H1 (cell line): ENCODE measurements at regions not wholly inside any gene's neighbourhood (a gene's known extent, or its start where the extent isn't known, plus 50 kb on each side); places are given as distances from the start of the nearest gene placed in this dataset.
A peak's percentile ranks its signal among the peaks of the same experiment; 100 is the strongest.

Experiments
- CTCF ChIA-PET: fragments of 300-600 bp; sonication (Branson Sonifier 250); formaldehyde crosslinking; loops from one replicate; lab custom pipeline; 2021; ENCODE audit not compliant: partially characterized antibody; lab: Charles Lee
- POLR2A ChIA-PET: fragments of 300-600 bp; sonication (Branson Sonifier 250); formaldehyde crosslinking; loops from one replicate; lab custom pipeline; 2021; ENCODE audit warnings: inconsistent platforms; ENCODE audit not compliant: partially characterized antibody; lab: Charles Lee
- DNase-seq, 2 experiments: peaks; one replicate each; pipeline versions ENCODE4 v3.0.0 to v3.0.0-alpha.2; 2010 to 2022; ENCODE audit warnings: low spot score in 2 of 2, low read depth in 1 of 2, mixed read lengths in 1 of 2
- FAIRE-seq: peaks from 2 replicates; lab custom pipeline; 2011; peaks lifted over from hg19 to GRCh38; lab: Jason Lieb, UNC
- H2AFZ ChIP-seq: 2 replicates; pipeline ENCODE4 v1.8.1; 2012; ENCODE audit warnings: low read length, inconsistent platforms
- H2AK5ac ChIP-seq: 2 replicates; pipeline ENCODE4 v1.6.1; 2013; ENCODE audit warnings: low read depth, low read length
- H2BK120ac ChIP-seq: replicated peaks from 2 replicates; pipeline ENCODE3; 2013; ENCODE audit warnings: low read depth, low read length, inconsistent platforms
- H2BK12ac ChIP-seq: 2 replicates; pipeline ENCODE4 v1.6.1; 2013; ENCODE audit warnings: low read depth, low read length
- H2BK15ac ChIP-seq: 2 replicates; pipeline ENCODE4 v1.6.1; 2013; ENCODE audit warnings: low read length
- H2BK20ac ChIP-seq: 2 replicates; pipeline ENCODE4 v1.6.1; 2013; ENCODE audit warnings: low read length
- H2BK5ac ChIP-seq: 2 replicates; pipeline ENCODE4 v1.6.1; 2013; ENCODE audit warnings: low read depth, low read length
- H3K14ac ChIP-seq: 2 replicates; pipeline ENCODE4 v1.6.1; 2013; ENCODE audit warnings: inconsistent platforms; ENCODE audit not compliant: insufficient read length
- H3K18ac ChIP-seq: 2 replicates; pipeline ENCODE4 v1.6.1; 2013; ENCODE audit warnings: low read length; ENCODE audit errors: extremely low read depth
- H3K23ac ChIP-seq: 2 replicates; pipeline ENCODE4 v1.6.1; 2013; ENCODE audit warnings: inconsistent platforms; ENCODE audit not compliant: insufficient read length
- H3K23me2 ChIP-seq: 2 replicates; pipeline ENCODE4 v1.6.1; 2013; ENCODE audit warnings: low read depth, low read length
- H3K27ac ChIP-seq: 2 replicates; pipeline ENCODE4 v1.6.1; 2011; ENCODE audit warnings: low read depth, low read length, inconsistent platforms
- H3K27me3 ChIP-seq, 4 experiments: replicated peaks in 1 of 4; 1 replicate in 1 of 4; 2 replicates in 3 of 4; pipeline versions ENCODE4 v1.6.1 to v1.8.1; 2011 to 2013; ENCODE audit warnings: low read length in 3 of 4, mild to moderate bottlenecking in 3 of 4, inconsistent platforms in 2 of 4, mixed read lengths in 2 of 4, moderate library complexity in 1 of 4; ENCODE audit not compliant: control insufficient read depth in 3 of 4, insufficient read depth in 3 of 4; ENCODE audit errors: extremely low read depth in 1 of 4
- H3K36me3 ChIP-seq, 4 experiments: 2 replicates each; pipeline versions ENCODE4 v1.6.1 to v1.8.1; 2011 to 2013; ENCODE audit warnings: mild to moderate bottlenecking in 4 of 4, low read length in 3 of 4, moderate library complexity in 2 of 4, control low read depth in 1 of 4, inconsistent platforms in 1 of 4; ENCODE audit not compliant: insufficient read depth in 4 of 4, control insufficient read depth in 2 of 4
- H3K4ac ChIP-seq: replicated peaks from 2 replicates; pipeline ENCODE3; 2013; ENCODE audit warnings: low read length, low read depth, mixed read lengths, inconsistent platforms; ENCODE audit not compliant: insufficient read length
- H3K4me1 ChIP-seq, 4 experiments: replicated peaks in 1 of 4; 1 replicate in 1 of 4; 2 replicates in 3 of 4; pipeline versions ENCODE4 v1.6.1 to v1.8.1; 2011 to 2013; ENCODE audit warnings: low read length in 3 of 4, inconsistent platforms in 2 of 4, mixed read lengths in 1 of 4; ENCODE audit not compliant: insufficient read depth in 4 of 4, control insufficient read depth in 3 of 4
- H3K4me2 ChIP-seq, 2 experiments: 2 replicates each; pipeline versions ENCODE4 v1.6.1 to v1.8.1; 2011 to 2013; ENCODE audit warnings: low read depth in 2 of 2, low read length in 2 of 2, control low read depth in 1 of 2, inconsistent platforms in 1 of 2, mild to moderate bottlenecking in 1 of 2; ENCODE audit not compliant: insufficient read depth in 1 of 2
- H3K4me3 ChIP-seq, 4 experiments: fragments of 200-600, 300-600 bp in 1 of 4; sonication (generic), shearing (Covaris generic), sonication (Bioruptor Twin) in 1 of 4; 2 replicates each; pipeline versions ENCODE4 v1.5.1 to v1.8.1; 2011 to 2016; ENCODE audit warnings: low read length in 4 of 4, low read depth in 3 of 4, control low read depth in 2 of 4, inconsistent platforms in 2 of 4, mild to moderate bottlenecking in 2 of 4, mixed read lengths in 1 of 4, moderate library complexity in 1 of 4; ENCODE audit not compliant: insufficient read depth in 2 of 4; ENCODE audit errors: extremely low read depth in 1 of 4
- H3K56ac ChIP-seq: replicated peaks from 2 replicates; pipeline ENCODE3; 2013; ENCODE audit warnings: low read depth, mild to moderate bottlenecking, mixed read lengths, low read length, inconsistent platforms; ENCODE audit not compliant: insufficient read length
- H3K79me1 ChIP-seq: 2 replicates; pipeline ENCODE4 v1.6.1; 2013; ENCODE audit warnings: low read depth, low read length, control low read depth
- H3K79me2 ChIP-seq, 2 experiments: 2 replicates each; pipeline versions ENCODE4 v1.6.1 to v1.8.1; 2012 to 2013; ENCODE audit warnings: low read length in 2 of 2, mild to moderate bottlenecking in 2 of 2, inconsistent platforms in 1 of 2; ENCODE audit not compliant: insufficient read depth in 2 of 2, control insufficient read depth in 1 of 2
- H3K9ac ChIP-seq, 4 experiments: replicated peaks in 1 of 4; 1 replicate in 1 of 4; 2 replicates in 3 of 4; pipeline versions ENCODE4 v1.6.1 to v1.8.1; 2011 to 2013; ENCODE audit warnings: low read depth in 3 of 4, low read length in 3 of 4, control low read depth in 2 of 4, mild to moderate bottlenecking in 2 of 4, moderate library complexity in 2 of 4, inconsistent platforms in 1 of 4; ENCODE audit errors: extremely low read depth in 1 of 4
- H3K9me3 ChIP-seq, 2 experiments: 2 replicates each; pipeline versions ENCODE4 v1.6.1 to v1.8.1; 2012 to 2013; ENCODE audit warnings: mild to moderate bottlenecking in 2 of 2, moderate library complexity in 2 of 2, control low read depth in 1 of 2, inconsistent platforms in 1 of 2, low read depth in 1 of 2, low read length in 1 of 2, mixed read lengths in 1 of 2; ENCODE audit not compliant: insufficient read depth in 2 of 2
- H4K20me1 ChIP-seq, 2 experiments: replicated peaks in 1 of 2; 2 replicates each; pipeline versions ENCODE3 to v1.8.1; 2011 to 2013; ENCODE audit warnings: inconsistent platforms in 2 of 2, low read length in 2 of 2, mild to moderate bottlenecking in 1 of 2; ENCODE audit not compliant: insufficient read depth in 2 of 2, control insufficient read depth in 1 of 2
- H4K5ac ChIP-seq: 2 replicates; pipeline ENCODE4 v1.6.1; 2013; ENCODE audit warnings: low read length, low read depth, mixed read lengths, inconsistent platforms; ENCODE audit not compliant: insufficient read length
- H4K8ac ChIP-seq: 2 replicates; pipeline ENCODE4 v1.8.0; 2013; ENCODE audit warnings: mild to moderate bottlenecking, moderate library complexity, low read length, inconsistent platforms; ENCODE audit not compliant: insufficient read depth; ENCODE audit errors: extremely low read depth
- H4K91ac ChIP-seq: replicated peaks from 2 replicates; pipeline ENCODE3; 2013; ENCODE audit warnings: low read length, mixed read lengths, inconsistent platforms; ENCODE audit not compliant: insufficient read length
- BACH1 ChIP-seq: IDR thresholded peaks from 2 replicates; pipeline ENCODE4 v1.6.1; 2012; ENCODE audit warnings: low read length, improper control_type of control experiment
- KDM1A ChIP-seq: fragments of 200-600, 300-600 bp; sonication (generic); IDR thresholded peaks from 2 replicates; pipeline ENCODE4 v1.7.1; 2016; ENCODE audit warnings: mild to moderate bottlenecking, low read length, borderline replicate concordance
- MAFK ChIP-seq: IDR thresholded peaks from 2 replicates; pipeline ENCODE4 v1.6.1; 2012; ENCODE audit warnings: low read depth, mild to moderate bottlenecking, improper control_type of control experiment, low read length
- WGBS, 2 experiments: shearing (Covaris generic) in 1 of 2; methylation state at CpG; one replicate each; pipeline versions ENCODE4 v1.1.6 to v1.1.7; 2013 to 2015; ENCODE audit warnings: low lambda C conversion rate in 2 of 2, mixed read lengths in 2 of 2, inconsistent platforms in 1 of 2, low coverage in 1 of 2, missing lambda C conversion rate in 1 of 2; ENCODE audit not compliant: insufficient replicate concordance in 2 of 2, insufficient coverage in 1 of 2, insufficient read length in 1 of 2; ENCODE audit errors: extremely low coverage in 1 of 2, missing lambda C conversion rate in 1 of 2; 5-methylcytosine and 5-hydroxymethylcytosine counted together

DNA sequence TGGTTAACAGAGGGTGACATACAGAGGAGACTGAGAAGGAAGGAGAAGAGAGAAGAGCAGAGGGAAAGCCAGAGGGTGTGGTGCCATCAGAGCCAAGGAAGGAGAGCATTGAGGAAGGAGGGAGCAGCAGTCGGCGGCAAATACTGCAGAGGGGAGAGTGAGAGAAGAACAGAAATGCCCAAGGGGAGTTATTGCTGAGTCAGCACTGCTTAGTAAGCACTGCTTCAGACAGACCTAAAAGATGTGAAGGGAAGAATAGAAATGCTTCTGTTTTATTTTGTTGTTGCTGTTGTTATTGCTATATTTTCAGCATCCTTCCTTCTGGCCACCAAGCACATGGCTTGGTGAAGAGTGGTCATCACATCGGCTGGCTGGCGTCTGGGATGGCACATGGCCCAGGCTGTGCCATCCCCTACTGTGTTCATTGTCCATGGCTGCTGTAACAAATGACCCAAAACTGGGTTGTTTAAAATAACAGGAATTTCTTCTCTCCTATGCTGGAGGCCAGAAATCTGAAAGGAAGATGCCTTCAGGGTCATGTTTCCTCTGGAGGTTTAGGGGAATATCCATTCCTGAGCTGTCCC is 204.1 kb upstream of the CNR1 start:
- CTCF ChIA-PET = interaction anchor here (0.5 to 1.0 kb wide), 2 partner anchors 10 to 757 kb away, joined by 3 read pairs; no protein-coding TSS in a partner anchor

More for the DNA sequence above, 204.1 kb upstream of the CNR1 start:
- Histone ChIP-seq H3K27me3 (no peaks in the 10 kb centered on the region), H3K79me2 (no peaks in the 10 kb centered on the region), H3K56ac (no peak overlapping the region), H2AK5ac (no peak overlapping the region), H3K36me3 (no peaks in the 10 kb centered on the region), H3K27ac (no peak overlapping the region), H2BK12ac (no peak overlapping the region), H3K4me2 (no peak overlapping the region), H4K20me1 (no peaks in the 10 kb centered on the region), H3K23ac (no peak overlapping the region), H3K4ac (no peak overlapping the region), H3K4me3 (no peak overlapping the region), H2BK15ac (no peak overlapping the region), H2AFZ (no peak overlapping the region), H3K9ac (no peak overlapping the region), H4K8ac (no peak overlapping the region), H4K5ac (no peak overlapping the region), H3K79me1 (no peaks in the 10 kb centered on the region), H2BK5ac (no peak overlapping the region), H4K91ac (no peak overlapping the region), H3K14ac (no peak overlapping the region), H3K4me1 (0 out of 7 replicates have a peak, but pooled peaks cover 0 to 5% (median 0%) of the 10 kb centered on the region in 4 experiments), H3K23me2 (no peaks in the 10 kb centered on the region)
- no peak for FAIRE-seq
- 90% methylated on average over 4 of the region's 4 CpGs; no CpG with 5 or more reads in 1 of the 2 experiments for WGBS, 2 experiments
- DNase-seq = no peak
- POLR2A ChIA-PET = no interaction called here
- TF ChIP-seq BACH1 = peak; percentile 39; the same call in 1 of the 2 replicates
- TF ChIP-seq MAFK = peak; percentile 97
- TF ChIP-seq KDM1A = no peak
- TF ChIP-seq, all 59 proteins: peak for 2
- no peaks in the 10 kb centered on the region for H3K9me3 ChIP-seq
- no peak overlapping the region for H3K18ac ChIP-seq
- no peak overlapping the region for H2BK120ac ChIP-seq
- no peak overlapping the region for H2BK20ac ChIP-seq
